Left lung (tissue), 4 donors: ENCODE measurements at regions not wholly inside any gene's neighbourhood (a gene's known extent, or its start where the extent isn't known, plus 50 kb on each side); places are given as distances from the start of the nearest gene placed in this dataset.

ENCODE experiments used
- ATAC-seq: fragments of 200-7000 bp; cut with Tn5 transposase; one replicate; pipeline ENCODE4 v1.9.1; 2020; ENCODE audit warnings: moderate library complexity
- DNase-seq, 4 donors: peaks; one replicate each; pipeline ENCODE4 v3.0.0-alpha.2; 2013 to 2020
- H3K27ac ChIP-seq, 2 donors: fragments of 200-600 bp; sonication (generic) in 1 of 2; one replicate each; pipeline versions ENCODE4 v1.5.0 to v1.8.0; 2020 to 2021
- H3K27me3 ChIP-seq, 2 donors: fragments of 200-600 bp; sonication (generic) in 1 of 2; one replicate each; pipeline versions ENCODE4 v1.5.0 to v1.8.0; 2020 to 2021
- H3K36me3 ChIP-seq, 2 donors: fragments of 200-600 bp; sonication (generic) in 1 of 2; one replicate each; pipeline versions ENCODE4 v1.5.0 to v1.8.0; 2020 to 2021
- H3K4me1 ChIP-seq, 2 donors: fragments of 200-600 bp; one replicate each; pipeline ENCODE4 v1.8.0; 2021
- H3K4me3 ChIP-seq, 2 donors: fragments of 200-600 bp; sonication (generic) in 1 of 2; one replicate each; pipeline versions ENCODE4 v1.5.0 to v1.8.0; 2020 to 2021; ENCODE audit warnings: mild to moderate bottlenecking in 1 of 2
- H3K9me3 ChIP-seq, 2 donors: fragments of 200-600 bp; sonication (generic) in 1 of 2; one replicate each; pipeline versions ENCODE4 v1.5.0 to v1.8.0; 2020 to 2021
- intact Hi-C, 2 donors: fragments of 100-400 bp; cut with DNase I; formaldehyde crosslinking; loops; one replicate each; pipeline versions ENCODE4 v1.11.2 to v1.14.2; 2022
- TF ChIP-seq, protein P1 (sequence below), 2 donors: fragments of 200-600 bp; sonication (generic) in 1 of 2; IDR thresholded peaks; one replicate each; pipeline versions ENCODE4 v1.5.0 to v1.8.0; 2021; ENCODE audit warnings: antibody characterized with exemption in 2 of 2
- donor health status: DM: no; HTN: yes; CAD: no.
- donor health status: DM: no; HTN: no; CAD: no.

- H3K9me3 ChIP-seq = peaks cover 0 to 8% of the 10 kb centered on the region in 2 donors
- ATAC-seq (no peak), DNase-seq (no peak)
- H3K27me3 ChIP-seq = no peaks in the 10 kb centered on the region
- no peak overlapping the region for H3K27ac ChIP-seq
- H3K4me1 ChIP-seq = no peaks in the 10 kb centered on the region
- TF ChIP-seq, protein P1, sequence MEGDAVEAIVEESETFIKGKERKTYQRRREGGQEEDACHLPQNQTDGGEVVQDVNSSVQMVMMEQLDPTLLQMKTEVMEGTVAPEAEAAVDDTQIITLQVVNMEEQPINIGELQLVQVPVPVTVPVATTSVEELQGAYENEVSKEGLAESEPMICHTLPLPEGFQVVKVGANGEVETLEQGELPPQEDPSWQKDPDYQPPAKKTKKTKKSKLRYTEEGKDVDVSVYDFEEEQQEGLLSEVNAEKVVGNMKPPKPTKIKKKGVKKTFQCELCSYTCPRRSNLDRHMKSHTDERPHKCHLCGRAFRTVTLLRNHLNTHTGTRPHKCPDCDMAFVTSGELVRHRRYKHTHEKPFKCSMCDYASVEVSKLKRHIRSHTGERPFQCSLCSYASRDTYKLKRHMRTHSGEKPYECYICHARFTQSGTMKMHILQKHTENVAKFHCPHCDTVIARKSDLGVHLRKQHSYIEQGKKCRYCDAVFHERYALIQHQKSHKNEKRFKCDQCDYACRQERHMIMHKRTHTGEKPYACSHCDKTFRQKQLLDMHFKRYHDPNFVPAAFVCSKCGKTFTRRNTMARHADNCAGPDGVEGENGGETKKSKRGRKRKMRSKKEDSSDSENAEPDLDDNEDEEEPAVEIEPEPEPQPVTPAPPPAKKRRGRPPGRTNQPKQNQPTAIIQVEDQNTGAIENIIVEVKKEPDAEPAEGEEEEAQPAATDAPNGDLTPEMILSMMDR (IDR thresholded peaks at IDR 0.05) = no peak
- H3K4me3 ChIP-seq = no peak overlapping the region
- H3K36me3 ChIP-seq = no peaks in the 10 kb centered on the region
- intact Hi-C loops = no loop called here
These were observed 282.7 kb downstream of the SHQ1 start for GRCh38 chr3:72565593-72565992.

- ATAC-seq = no peak
- Histone ChIP-seq H3K27me3 (no peaks in the 10 kb centered on the region), H3K36me3 (no peaks in the 10 kb centered on the region), H3K27ac (no peak overlapping the region), H3K4me3 (no peak overlapping the region), H3K4me1 (peaks cover 0 to 9% of the 10 kb centered on the region in 2 donors), H3K9me3 (peaks cover 0 to 8% of the 10 kb centered on the region in 2 donors)
- DNase-seq = no peak
- TF ChIP-seq, protein P1 (IDR thresholded peaks at IDR 0.05) = no peak
- intact Hi-C loops = no loop called here
These were observed 284.4 kb downstream of the SHQ1 start for GRCh38 chr3:72563690-72564370.

- no peak for DNase-seq
- H3K36me3 ChIP-seq = no peaks in the 10 kb centered on the region
- TF ChIP-seq, protein P1 (IDR thresholded peaks at IDR 0.05) = no peak
- ATAC-seq = no peak
- H3K9me3 ChIP-seq = peaks cover 0 to 8% of the 10 kb centered on the region in 2 donors
- peaks cover 0 to 17% of the 10 kb centered on the region in 2 donors for H3K4me1 ChIP-seq
- no peak overlapping the region for H3K4me3 ChIP-seq
- H3K27me3 ChIP-seq = no peaks in the 10 kb centered on the region
- intact Hi-C loops = no loop called here
- H3K27ac ChIP-seq = no peak overlapping the region
These were observed 287.2 kb downstream of the SHQ1 start for GRCh38 chr3:72560846-72561675.

- no peaks in the 10 kb centered on the region for H3K27me3 ChIP-seq
- peak overlapping the region in 1 of 2 donors; percentile 86 for H3K27ac ChIP-seq
- H3K4me1 ChIP-seq = peaks cover 0 to 17% of the 10 kb centered on the region in 2 donors
- no peak overlapping the region for H3K4me3 ChIP-seq
- H3K9me3 ChIP-seq = peaks cover 0 to 8% of the 10 kb centered on the region in 2 donors
- ATAC-seq (no peak), DNase-seq (no peak)
- H3K36me3 ChIP-seq = no peaks in the 10 kb centered on the region
- intact Hi-C loops = no loop called here
- TF ChIP-seq, protein P1 (IDR thresholded peaks at IDR 0.05) = no peak
These were observed 288.9 kb downstream of the SHQ1 start for GRCh38 chr3:72559385-72559784.

DNA sequence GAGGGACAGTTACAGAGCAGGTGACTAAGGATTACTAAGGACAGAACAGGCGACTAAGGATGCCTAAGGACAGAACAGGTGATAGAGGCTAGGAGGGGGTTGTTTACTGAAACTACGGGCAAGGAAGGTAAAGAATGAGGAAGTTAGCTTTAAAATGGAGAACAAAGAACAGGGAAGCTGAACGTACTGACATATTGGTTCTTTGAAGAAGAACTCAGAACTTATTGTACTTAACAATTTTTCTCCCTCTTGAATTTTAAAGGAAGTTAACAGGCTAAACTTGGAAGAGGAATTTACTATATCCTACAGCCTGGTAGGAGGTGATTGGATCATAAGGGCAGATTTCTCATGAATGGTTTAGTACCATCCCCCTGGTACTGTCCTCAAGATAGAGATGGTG, 290.2 kb downstream of the SHQ1 start:
- ATAC-seq (no peak), DNase-seq (no peak)
- Histone ChIP-seq H3K27me3 (no peaks in the 10 kb centered on the region), H3K4me3 (no peak overlapping the region), H3K9me3 (peaks cover 0 to 8% of the 10 kb centered on the region in 2 donors), H3K36me3 (no peaks in the 10 kb centered on the region), H3K4me1 (peaks cover 0 to 17% of the 10 kb centered on the region in 2 donors), H3K27ac (peak overlapping the region in 1 of 2 donors; percentile 86)
- TF ChIP-seq, protein P1 (IDR thresholded peaks at IDR 0.05) = no peak
- intact Hi-C loops = no loop called here
